HG02642 (cell line): ENCODE measurements at regions not wholly inside any gene's neighbourhood (a gene's known extent, or its start where the extent isn't known, plus 50 kb on each side); places are given as distances from the start of the nearest gene placed in this dataset.
"Not testable (repeated sequence)": the region's sequence is repeated elsewhere in the genome, so short reads cannot be mapped to it uniquely, and the experiment has no call there.

Experiments
- ATAC-seq: cut with Tn5 transposase; IDR thresholded peaks from one replicate; pipeline ENCODE4 v1.9.1; 2021; ENCODE audit warnings: mild to moderate bottlenecking; ENCODE audit not compliant: unreplicated experiment, poor library complexity

DNA sequence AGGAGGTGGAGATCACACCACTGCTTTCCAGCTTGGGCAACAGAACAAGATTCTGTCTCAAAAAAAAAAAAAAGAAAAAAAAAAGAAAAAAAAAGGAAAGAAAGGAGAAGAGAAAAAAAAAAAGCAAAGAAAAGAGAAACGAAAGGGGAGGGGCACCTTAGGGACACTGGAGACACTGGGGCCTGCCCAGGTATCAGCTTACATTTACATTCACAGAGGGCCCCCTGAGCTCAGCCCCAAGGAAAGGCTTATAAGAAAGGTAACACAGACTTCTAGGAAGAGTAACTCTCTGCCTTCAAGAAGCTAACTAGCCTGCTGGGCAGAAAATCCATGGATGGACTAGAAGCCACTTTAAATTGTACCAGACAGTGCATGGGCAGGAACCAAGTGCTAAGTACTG, 108.8 kb downstream of the NPY start:
- ATAC-seq = no peak

DNA sequence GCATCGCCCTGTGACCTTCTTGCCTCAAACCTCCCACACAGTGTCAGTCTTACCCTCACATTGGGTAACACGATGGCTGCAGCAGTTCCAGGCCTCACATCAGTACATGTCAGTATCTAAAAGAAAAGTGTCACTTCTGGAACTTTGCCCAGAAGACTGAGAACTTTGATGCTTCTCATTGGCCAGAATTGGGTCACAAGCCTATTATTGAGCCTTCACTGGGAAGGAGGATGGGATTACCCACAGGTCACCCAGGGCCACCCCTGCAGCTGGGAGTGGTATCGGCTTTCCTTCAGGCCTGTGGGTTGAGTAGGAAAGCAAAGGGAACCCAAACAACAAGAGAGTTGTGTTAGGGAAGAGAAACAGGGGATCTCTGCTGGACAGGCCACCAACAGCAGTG, 111.5 kb downstream of the NPY start:
- ATAC-seq = no peak

DNA sequence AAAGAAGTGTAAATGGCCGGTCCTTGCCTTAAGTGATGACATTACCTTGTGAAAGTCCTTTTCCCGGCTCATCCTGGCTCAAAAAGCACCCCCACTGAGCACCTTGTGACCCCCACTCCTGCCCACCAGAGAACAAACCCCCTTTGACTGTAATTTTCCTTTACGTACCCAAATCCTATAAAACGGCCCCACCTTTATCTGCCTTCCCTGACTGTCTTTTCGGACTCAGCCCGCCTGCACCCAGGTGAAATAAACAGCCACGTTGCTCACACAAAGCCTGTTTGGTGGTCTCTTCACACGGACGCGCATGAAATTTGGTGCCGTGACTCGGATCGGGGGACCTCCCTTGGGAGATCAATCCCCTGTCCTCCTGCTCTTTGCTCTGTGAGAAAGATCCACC, 112.4 kb downstream of the NPY start:
- not testable (repeated sequence) for ATAC-seq

DNA sequence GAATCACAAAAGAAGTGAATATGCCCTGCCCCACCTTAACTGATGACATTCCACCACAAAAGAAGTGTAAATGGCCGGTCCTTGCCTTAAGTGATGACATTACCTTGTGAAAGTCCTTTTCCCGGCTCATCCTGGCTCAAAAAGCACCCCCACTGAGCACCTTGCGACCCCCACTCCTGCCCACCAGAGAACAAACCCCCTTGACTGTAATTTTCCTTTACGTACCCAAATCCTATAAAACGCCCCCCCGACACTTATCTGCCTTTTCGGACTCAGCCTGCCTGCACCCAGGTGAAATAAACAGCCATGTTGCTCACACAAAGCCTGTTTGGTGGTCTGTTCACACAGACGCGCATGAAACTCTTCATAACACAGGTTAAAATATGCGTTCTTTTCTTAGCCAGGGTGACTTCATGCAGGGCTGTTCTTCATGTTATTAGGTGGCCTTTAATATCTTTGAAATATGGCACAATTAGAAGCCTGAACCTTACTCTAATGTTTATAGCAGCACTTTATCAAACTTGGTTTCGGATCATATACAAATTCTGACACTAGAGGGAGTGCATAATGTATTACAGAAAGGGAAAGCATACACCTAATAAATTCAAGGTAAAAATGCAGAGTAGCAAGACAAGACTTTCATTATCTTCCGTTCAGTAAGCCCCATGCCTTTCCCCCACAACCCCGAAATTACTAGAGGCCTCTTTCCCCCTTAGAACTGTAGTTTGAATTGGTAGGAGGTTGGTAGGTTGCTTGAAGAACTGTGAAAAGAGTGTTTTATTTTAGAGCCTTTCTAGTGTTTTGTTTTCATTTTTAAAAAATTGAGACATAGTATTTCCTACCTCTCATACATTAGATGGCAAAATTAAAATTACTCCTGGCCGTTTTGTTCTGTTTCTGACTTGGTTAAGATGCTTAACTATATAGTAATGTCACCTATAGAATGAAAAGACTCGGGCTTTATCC, 117.9 kb downstream of the NPY start:
- ATAC-seq = peak; percentile 57

DNA sequence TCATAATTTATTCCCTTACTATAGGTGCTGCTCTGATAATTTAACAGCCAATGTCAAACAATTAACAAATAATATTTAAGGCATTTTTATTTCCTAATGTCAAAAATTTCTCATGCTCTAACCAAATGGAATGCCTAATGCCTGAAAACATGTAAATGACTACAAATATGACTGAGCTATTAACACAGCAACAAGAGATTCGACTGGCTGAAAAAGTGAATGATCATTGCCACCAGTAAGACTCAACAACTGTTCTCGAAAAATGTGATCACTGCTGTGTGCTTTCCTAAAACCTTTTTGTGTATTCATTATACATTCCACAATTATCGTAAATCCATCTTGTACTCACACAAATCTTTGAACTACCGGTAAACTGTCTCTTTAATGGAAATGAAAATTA, 118.7 kb downstream of the NPY start:
- ATAC-seq = no peak

DNA sequence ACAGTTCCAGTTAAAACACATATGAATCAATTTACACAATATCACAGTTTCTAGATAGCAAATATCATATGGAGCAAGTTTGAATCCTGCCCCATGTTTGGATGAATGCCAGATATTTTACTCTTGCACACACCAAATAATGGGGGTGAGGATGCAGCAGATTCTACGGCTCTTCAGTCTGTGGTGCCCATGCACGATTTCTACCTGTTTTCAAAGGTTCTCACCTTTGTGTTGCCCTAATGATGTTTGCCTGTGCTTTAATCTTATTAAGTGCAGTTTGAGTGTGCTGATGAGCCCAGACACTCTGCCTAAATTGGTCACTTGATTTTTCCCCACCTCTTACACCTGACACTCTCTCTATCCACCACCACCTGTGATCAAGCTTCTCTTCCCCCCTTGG, 119.6 kb downstream of the NPY start:
- no peak for ATAC-seq

DNA sequence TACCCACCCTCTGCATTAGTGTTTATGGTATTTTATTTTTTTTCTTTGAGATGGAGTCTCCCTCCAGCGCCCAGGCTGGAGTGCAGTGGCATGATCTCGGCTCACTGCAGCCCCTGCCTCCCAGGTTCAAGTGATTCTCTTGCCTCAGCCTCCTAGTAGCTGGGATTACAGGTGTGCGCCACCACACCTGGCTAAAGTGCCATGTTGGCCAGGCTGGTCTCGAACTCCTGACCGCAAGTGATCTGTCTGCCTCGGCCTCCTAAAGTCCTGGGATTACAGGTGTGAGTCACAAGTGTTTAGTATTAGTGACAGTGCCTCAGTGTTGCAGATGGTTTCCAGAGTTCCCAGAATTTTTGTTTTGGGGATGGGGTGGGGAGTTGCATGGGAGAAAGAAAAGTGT, 120.3 kb downstream of the NPY start:
- ATAC-seq = no peak

DNA sequence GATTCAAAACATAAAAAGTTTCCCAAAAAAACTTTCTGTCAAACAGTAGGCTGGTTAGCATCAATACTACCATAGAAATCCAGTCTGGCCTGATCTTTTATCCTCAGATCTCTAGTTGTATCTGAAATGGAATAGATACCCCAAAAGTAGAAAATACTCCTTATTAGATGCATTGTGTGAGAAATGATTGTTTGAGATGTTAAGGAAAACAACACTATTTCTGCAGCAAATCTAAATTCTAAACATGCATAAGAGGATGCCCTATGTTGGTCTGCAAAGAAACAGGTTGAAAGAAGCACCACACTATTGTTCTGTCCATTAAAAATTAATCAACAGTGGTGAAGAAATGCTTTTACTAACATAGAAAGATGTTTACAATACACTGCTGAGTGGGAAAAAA, 121.0 kb downstream of the NPY start:
- no peak for ATAC-seq

DNA sequence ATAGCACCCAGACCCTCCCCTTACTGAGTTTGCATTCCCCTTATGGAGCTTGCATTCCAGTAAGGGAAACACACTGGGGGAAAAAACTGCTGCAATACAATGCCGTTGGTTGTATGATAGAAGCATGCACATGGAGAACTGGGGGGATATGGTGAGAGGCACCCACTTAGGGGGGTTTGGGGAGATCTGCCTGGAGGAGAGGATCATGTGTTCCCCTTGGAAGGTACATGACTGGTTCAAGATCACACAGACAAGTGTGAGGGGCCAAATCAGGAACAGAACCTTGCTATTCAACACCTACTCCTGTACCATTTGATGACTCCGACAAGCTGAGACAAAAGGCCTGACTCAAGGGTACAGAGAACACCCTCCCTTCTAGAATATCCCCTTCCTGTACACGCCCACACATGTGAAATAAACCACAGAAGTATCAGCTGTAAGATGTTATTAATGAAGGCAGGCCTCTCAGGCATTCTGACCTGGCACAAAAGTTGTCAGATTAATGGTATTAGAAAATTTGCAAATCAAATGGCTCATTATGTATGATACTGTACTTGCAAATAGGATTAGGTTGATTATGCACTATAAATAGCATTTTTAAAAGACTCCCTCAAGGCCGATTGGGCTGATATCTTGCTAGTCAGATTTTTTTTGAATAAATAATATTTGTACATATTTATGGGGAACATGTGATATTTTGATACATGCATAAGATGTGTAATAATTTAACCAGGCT, 122.2 kb downstream of the NPY start:
- ATAC-seq = peak; percentile 60

DNA sequence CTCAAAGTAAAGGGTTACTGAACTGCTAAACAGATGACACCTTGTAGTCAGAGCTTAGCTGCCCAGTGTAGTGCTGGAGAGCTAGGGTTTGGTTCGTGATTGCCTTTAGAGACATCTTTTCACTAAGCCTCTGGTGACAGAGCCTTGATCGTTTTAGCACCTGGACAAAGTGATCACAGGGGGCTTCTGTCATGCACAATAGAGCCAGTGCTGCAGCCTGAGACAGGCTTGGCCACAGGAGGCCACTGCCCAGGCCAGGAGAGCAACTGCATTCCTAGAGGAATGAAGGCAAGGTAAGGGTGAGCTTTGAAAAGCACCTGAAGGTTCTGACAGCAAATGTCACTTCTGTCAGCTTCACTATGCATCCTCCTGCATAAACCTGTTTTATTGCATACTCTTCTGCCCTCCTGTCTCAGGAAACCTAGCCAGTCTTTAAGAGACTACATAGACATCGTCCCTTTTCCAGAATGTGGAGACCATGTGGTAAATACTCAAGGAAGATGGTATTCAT, 122.9 kb downstream of the NPY start:
- no peak for ATAC-seq

DNA sequence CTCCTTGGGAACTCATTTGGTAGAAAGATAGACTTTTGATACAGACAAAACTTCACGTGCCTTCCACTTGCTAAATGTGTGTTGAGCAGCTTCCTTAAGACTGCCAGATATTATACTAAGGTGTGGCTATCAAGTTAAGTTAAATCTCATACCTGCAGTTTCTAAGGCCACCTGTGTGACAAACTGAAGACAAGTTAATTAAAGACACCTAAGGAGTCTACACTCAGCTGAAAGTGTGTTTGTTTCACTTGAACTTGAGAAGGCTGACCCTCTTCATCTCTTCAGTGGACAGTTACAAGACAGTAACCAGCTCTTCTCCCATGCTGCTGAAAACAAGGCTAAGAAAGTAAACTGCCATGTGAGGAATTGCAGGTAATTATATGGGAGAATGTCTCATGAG, 124.0 kb downstream of the NPY start:
- no peak for ATAC-seq

DNA sequence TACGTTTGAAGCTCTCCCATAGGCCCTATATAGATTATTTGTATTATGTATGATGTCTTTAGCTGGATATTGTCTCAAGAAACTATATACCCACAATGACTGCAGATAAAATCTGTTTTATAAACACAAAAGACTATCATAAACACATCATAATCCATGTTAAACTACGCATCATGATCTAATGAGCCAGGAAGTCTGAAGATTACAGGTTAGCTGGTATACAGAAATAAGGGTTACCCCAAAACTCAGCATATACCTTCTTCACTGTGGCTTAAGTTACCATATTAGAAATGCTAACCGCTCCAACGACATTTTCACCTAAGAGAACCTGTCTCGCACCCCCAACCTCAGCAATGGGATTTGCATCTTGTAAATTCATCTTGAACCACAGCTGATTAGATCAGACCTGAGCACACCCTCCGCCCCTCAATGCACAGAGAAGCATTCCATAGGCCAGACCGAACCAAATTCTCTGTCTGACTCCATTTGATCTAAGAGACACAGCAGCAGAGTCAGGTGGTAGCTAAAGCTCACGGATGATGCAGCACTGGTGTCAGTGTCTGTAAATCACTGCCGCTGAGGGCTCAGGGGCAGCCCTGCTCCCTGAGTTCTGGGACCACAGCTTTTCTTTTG, 124.9 kb downstream of the NPY start:
- ATAC-seq = no peak

DNA sequence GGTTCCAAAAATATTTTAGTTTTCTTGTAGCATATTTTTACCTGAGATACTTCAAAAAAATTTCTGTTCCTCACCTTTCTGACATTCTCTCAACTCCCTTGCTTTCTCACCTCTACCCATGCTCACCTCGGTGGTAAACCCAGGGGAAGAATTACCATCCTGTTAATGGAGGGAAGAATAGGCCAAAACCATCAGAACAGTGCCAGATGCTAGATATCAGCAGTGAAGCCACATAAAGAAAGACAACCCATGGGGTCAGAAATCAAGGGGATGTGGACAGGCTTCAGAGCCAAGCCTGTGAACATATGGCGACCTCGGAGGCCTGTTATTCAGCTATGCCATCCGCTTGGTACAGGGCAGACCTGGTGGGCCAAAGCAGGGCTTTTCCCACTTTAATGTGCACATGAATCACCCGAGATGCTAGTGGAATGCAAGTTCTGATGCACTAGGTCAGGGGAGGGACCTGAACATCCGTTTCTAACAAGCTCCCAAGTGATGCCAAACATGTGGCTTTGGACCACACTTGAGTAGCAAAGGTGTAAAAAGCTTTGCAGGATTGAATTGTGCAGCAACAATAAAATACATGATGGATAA, 125.5 kb downstream of the NPY start:
- ATAC-seq = no peak

DNA sequence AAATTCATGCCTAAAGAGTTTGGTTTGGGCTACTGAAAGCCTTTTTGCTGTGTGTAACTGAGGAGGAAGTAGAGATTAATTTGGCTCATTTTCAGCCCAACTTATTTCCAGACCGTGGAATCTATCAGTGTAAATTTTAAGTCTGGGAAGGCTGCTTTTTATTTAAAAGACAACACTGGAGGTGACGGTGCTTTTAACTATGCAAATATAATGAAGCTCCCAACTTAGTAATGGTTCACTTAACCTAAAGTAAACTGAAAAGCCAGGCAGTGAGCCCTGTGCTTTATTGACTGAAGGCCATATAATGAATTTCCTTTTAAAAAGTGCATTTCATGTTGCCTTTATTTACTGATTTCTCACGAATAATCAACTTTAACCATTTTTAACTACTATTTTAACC, 127.2 kb downstream of the NPY start:
- no peak for ATAC-seq

DNA sequence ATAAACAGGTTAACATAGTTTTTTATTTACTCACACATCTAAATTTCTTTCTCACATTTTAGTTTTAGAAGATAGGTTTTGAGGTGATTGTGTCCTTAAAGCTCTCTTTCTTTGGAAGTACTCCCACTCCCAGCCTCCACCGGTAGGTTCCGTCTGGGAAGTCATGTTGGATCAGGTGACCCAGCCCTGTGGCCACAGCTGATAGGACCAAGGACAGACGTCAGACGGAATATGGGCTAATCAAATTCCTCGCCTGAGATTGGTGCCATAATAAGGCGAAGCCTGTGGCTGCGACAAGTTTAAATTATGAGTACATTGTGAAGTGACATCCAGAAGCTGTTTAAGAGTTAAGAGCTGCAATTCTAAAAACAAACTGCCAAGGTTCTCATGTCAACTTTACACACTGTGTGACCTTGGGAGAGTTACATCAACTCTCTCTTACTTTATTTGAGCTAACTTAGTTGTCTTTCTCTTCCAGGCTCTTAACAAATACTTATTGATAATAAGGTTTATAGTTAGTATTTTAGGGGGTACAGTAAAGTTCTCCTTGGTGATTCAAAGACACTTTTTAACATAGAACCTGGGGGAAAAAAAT, 133.6 kb downstream of the NPY start:
- ATAC-seq = no peak

DNA sequence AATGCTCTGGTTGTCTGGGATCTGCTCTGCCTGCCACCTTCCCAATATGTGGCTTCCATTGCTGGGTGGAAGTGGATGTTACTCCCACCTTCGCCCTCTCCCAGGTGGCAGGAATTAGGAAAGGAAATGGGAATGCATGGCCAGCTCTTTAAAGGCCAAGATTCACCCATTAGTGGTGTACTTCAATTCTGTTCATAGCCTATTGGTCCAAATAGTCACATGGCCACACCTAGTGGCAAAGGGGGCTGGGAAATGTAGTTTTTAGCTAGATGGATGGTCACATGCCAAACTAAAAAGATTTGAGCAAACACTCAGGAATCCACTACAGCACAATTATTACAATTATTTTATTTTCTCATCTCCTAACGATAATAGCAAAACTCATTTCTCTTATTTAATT, 135.1 kb downstream of the NPY start:
- no peak for ATAC-seq

DNA sequence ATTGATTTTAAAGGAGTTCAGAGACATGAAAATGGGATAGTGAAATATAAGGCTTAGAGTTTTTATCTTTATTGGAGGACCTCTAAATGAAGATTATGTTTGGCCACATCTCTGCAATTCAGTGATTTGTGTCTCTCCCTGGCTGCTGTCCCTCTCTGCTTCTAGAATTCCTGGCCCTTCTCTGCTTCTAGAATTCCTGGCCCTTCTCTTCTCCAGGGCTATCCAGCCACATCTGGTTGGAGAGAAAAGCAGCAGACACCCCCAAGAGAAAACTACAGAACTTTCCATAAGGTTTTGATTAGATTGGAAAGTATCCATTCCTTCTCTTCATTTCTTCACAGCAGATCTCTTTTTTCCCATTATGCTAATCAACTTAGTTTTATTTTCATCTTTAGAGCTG, 135.5 kb downstream of the NPY start:
- no peak for ATAC-seq

DNA sequence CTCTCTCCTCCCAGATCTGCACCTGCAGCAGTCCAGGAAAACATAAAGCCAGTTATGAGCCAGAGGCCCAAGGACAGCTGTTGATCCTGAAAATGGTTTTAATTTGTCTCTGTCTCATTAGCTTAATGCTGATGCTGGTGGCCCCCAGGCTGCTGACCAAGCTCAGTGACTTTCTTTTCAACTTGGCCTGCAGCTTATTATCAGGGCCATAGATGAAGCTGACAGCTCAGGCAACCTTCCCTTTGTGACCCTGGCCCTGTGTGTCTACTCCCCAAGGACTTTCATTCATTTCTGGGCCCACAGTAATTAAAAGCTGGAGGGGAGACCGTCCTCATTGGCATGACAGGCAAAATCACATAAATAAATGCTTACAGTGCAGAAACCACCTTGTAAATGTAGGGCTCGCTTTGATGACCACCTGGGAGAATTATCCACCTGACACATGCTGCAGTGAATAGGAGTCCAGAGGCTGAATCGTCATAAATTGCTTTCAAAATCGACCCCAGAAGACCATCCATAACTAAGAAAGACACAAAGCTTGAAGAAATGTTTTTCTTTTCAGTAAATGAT, 138.5 kb downstream of the NPY start:
- ATAC-seq = no peak

DNA sequence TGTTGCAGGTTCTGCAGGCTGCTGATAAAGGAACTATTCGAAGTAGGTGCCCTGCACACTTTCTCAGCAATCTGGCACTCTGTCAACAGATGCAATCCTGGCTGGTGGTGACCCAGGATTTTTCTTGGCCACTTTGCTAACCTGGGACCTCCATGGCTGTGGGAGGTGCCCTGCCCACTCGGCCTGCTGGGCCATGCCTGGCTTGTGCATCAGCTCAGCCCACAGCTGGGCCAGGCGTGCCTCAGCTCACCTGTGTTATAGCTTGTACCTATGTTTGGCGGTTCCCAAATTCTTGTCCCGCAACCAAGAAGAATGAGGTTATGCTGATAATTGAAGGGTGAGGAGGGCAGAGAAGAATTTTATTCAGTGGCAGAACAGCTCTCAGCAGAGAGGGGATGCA, 141.7 kb downstream of the NPY start:
- no peak for ATAC-seq

DNA sequence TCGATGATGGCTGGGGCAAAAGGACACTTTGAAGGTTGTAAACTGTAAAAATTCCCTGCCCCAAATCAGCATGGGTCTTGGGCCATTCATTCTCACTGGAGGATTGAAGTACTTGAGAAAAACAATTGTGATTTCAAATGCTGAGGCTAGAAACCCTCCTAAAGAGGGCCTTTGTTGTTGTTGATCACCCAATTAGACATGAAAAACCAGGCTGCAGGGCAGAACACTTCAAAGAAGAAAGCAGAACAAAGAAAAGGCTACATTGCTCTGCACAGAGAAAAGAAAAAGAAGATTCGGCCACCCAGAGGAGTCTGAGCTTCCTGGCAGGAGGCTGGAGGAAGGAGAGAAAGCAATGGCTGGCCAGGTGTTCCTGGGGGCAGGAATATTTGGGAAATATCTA, 143.1 kb downstream of the NPY start:
- no peak for ATAC-seq
